ENCODE measurements at regions not wholly inside any gene's neighbourhood (a gene's known extent, or its start where the extent isn't known, plus 50 kb on each side); places are given as distances from the start of the nearest gene placed in this dataset.

GRCh38 chr1:106502659-106503058, 553.8 kb upstream of the PRMT6 start:
- no TSS peak for BruUV-seq (replicated peaks)
- ChIA-PET CTCF (no interaction called here), POLR2A (no interaction called here)
- Histone ChIP-seq H3K9me3 (no peaks in the 10 kb centered on the region), H3K36me3 (ENCODE audit: control insufficient read depth, insufficient read depth, low read length) (no peaks in the 10 kb centered on the region), H3K4me1 (no peaks in the 10 kb centered on the region), H3K27me3 (replicated peaks; ENCODE audit: control insufficient read depth, insufficient read depth, low read length) (no peaks in the 10 kb centered on the region), H3K4me3 (ENCODE audit: low read depth, low read length) (no peak overlapping the region)
- DNase-seq: no peak
- no peaks in the 10 kb centered on the region for H3K9me3 Mint-ChIP-seq (ENCODE audit: unreplicated experiment)
- no peaks in the 10 kb centered on the region for H3K27me3 Mint-ChIP-seq (ENCODE audit: insufficient read depth, unreplicated experiment)
- H3K4me3 Mint-ChIP-seq (ENCODE audit: unreplicated experiment): no peak overlapping the region
- H3K36me3 Mint-ChIP-seq (ENCODE audit: insufficient read depth, unreplicated experiment): no peaks in the 10 kb centered on the region
- H3K4me1 Mint-ChIP-seq (ENCODE audit: low read depth, unreplicated experiment): no peaks in the 10 kb centered on the region
- intact Hi-C loops (cut with micrococcal nuclease; ENCODE audit: unreplicated experiment): no loop called here
- no peak overlapping the region for H3K27ac Mint-ChIP-seq (ENCODE audit: unreplicated experiment)
- no peak for TF ChIP-seq CTCF (IDR thresholded peaks at IDR 0.05; ENCODE audit: insufficient read depth in 1 of 2, low read depth in 1 of 2, low read length in 1 of 2, severe bottlenecking in 1 of 2, unreplicated experiment in 1 of 2)

DNA sequence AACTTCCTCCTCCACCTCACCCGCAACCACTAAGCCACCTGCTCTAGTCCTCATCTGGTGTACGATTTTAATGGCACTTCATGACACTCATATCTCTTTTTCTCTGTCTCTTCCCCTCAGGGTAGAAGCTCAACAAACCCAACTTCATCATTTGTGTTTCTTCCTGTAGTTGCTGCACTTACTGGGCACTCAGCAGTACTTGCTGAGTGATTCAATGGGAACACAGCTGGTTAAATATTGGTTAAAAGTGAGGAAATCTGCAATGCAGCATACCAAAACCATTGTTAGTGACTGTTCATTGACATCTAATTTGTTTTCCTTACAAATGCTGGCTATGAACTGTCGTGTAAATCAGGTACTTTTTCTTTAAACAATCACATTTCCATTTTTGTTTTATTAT, 541.1 kb upstream of the PRMT6 start:
- CTCF ChIA-PET: no interaction called here
- POLR2A ChIA-PET: no interaction called here
- Mint-ChIP-seq H3K36me3 (ENCODE audit: insufficient read depth, unreplicated experiment) (no peaks in the 10 kb centered on the region), H3K27me3 (ENCODE audit: insufficient read depth, unreplicated experiment) (no peaks in the 10 kb centered on the region), H3K4me3 (ENCODE audit: unreplicated experiment) (no peak overlapping the region), H3K9me3 (ENCODE audit: unreplicated experiment) (no peaks in the 10 kb centered on the region), H3K27ac (ENCODE audit: unreplicated experiment) (no peak overlapping the region), H3K4me1 (ENCODE audit: low read depth, unreplicated experiment) (no peaks in the 10 kb centered on the region)
- H3K27me3 ChIP-seq (replicated peaks; ENCODE audit: control insufficient read depth, insufficient read depth, low read length): no peaks in the 10 kb centered on the region
- no peaks in the 10 kb centered on the region for H3K4me1 ChIP-seq
- no peak for DNase-seq
- no peaks in the 10 kb centered on the region for H3K9me3 ChIP-seq
- TF ChIP-seq CTCF (IDR thresholded peaks at IDR 0.05; ENCODE audit: insufficient read depth in 1 of 2, low read depth in 1 of 2, low read length in 1 of 2, severe bottlenecking in 1 of 2, unreplicated experiment in 1 of 2): no peak
- no TSS peak for BruUV-seq (replicated peaks)
- H3K4me3 ChIP-seq (ENCODE audit: low read depth, low read length): no peak overlapping the region
- H3K36me3 ChIP-seq (ENCODE audit: control insufficient read depth, insufficient read depth, low read length): no peaks in the 10 kb centered on the region
- intact Hi-C loops (cut with micrococcal nuclease; ENCODE audit: unreplicated experiment): no loop called here

DNA sequence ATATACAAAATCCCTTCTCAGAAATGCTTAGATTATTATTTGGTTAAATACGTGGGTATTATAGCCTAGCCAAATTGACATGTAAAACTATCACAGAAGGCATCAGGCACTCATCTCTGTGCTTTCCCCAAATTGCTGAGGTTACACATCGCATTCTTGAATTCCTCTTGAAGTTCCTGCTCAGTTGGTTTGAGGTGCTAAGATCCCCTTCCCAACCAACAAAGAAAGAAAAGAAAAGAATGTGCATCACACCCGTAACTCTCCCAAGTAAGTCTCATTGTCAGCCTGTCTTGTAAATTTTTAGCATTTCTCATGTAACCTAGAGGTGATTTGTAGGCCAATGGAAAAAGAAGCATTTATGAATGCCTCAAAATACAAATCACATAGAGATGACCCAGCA, 539.2 kb upstream of the PRMT6 start:
- Histone ChIP-seq H3K36me3 (ENCODE audit: control insufficient read depth, insufficient read depth, low read length) (no peaks in the 10 kb centered on the region), H3K4me3 (ENCODE audit: low read depth, low read length) (no peak overlapping the region), H3K27me3 (replicated peaks; ENCODE audit: control insufficient read depth, insufficient read depth, low read length) (no peaks in the 10 kb centered on the region), H3K4me1 (no peaks in the 10 kb centered on the region), H3K9me3 (no peaks in the 10 kb centered on the region)
- BruUV-seq (replicated peaks): no TSS peak
- no peaks in the 10 kb centered on the region for H3K27me3 Mint-ChIP-seq (ENCODE audit: insufficient read depth, unreplicated experiment)
- ChIA-PET CTCF (no interaction called here), POLR2A (no interaction called here)
- DNase-seq: no peak
- no peaks in the 10 kb centered on the region for H3K4me1 Mint-ChIP-seq (ENCODE audit: low read depth, unreplicated experiment)
- no peak overlapping the region for H3K4me3 Mint-ChIP-seq (ENCODE audit: unreplicated experiment)
- H3K27ac Mint-ChIP-seq (ENCODE audit: unreplicated experiment): no peak overlapping the region
- H3K9me3 Mint-ChIP-seq (ENCODE audit: unreplicated experiment): no peaks in the 10 kb centered on the region
- intact Hi-C loops (cut with micrococcal nuclease; ENCODE audit: unreplicated experiment): no loop called here
- no peak for TF ChIP-seq CTCF (IDR thresholded peaks at IDR 0.05; ENCODE audit: insufficient read depth in 1 of 2, low read depth in 1 of 2, low read length in 1 of 2, severe bottlenecking in 1 of 2, unreplicated experiment in 1 of 2)
- no peaks in the 10 kb centered on the region for H3K36me3 Mint-ChIP-seq (ENCODE audit: insufficient read depth, unreplicated experiment)
